PC-9 (cell line): ENCODE measurements at regions not wholly inside any gene's neighbourhood (a gene's known extent, or its start where the extent isn't known, plus 50 kb on each side); places are given as distances from the start of the nearest gene placed in this dataset.

Experiments used
- BruUV-seq: library from RNA; stranded (reverse); fragments of 400-500 nt; replicated peaks from 2 replicates; lab custom pipeline; 2021; lab: Mats Ljungman, UMichigan
- CTCF ChIA-PET: fragments of 300-600 bp; sonication (Branson Sonifier 250); formaldehyde crosslinking; loops from one replicate; lab custom pipeline; 2022; ENCODE audit warnings: antibody characterized with exemption; lab: Charles Lee
- POLR2A ChIA-PET: fragments of 300-600 bp; sonication (Branson Sonifier 250); formaldehyde crosslinking; loops from one replicate; lab custom pipeline; 2022; ENCODE audit warnings: antibody characterized with exemption; ENCODE audit not compliant: unreplicated experiment; lab: Charles Lee
- DNase-seq, 2 experiments: peaks; one replicate each; pipeline versions ENCODE4 v3.0.0 to v3.0.0-alpha.2; 2015 to 2022; ENCODE audit warnings: mixed read lengths in 1 of 2
- H2AFZ ChIP-seq: fragments of 200-600 bp; sonication (generic); 2 replicates; pipeline ENCODE4 v1.8.1; 2017; ENCODE audit warnings: antibody characterized with exemption
- H3F3A ChIP-seq: fragments of 200-600 bp; sonication (generic); 2 replicates; pipeline ENCODE4 v1.8.1; 2017; ENCODE audit warnings: antibody characterized with exemption, mild to moderate bottlenecking, low read depth; ENCODE audit not compliant: insufficient read depth
- H3K27ac ChIP-seq: fragments of 200-600 bp; sonication (generic); 2 replicates; pipeline ENCODE4 v1.6.1; 2016; ENCODE audit warnings: mixed run types
- H3K27me3 ChIP-seq: fragments of 200-600 bp; sonication (generic); 2 replicates; pipeline ENCODE4 v1.6.1; 2016; ENCODE audit warnings: low read depth, mixed run types; ENCODE audit not compliant: insufficient read depth
- H3K36me3 ChIP-seq: fragments of 200-600 bp; sonication (generic); 2 replicates; pipeline ENCODE4 v1.6.1; 2016; ENCODE audit warnings: low read depth, mixed run types
- H3K4me1 ChIP-seq: fragments of 200-600 bp; sonication (generic); replicated peaks from 2 replicates; pipeline ENCODE4 v1.6.1; 2016; ENCODE audit warnings: mixed run types; ENCODE audit not compliant: insufficient read depth
- H3K4me2 ChIP-seq: fragments of 200-600 bp; sonication (generic); 2 replicates; pipeline ENCODE4 v1.6.1; 2017; ENCODE audit warnings: mixed run types
- H3K4me3 ChIP-seq: fragments of 200-600 bp; sonication (generic); 2 replicates; pipeline ENCODE4 v1.6.1; 2016; ENCODE audit warnings: mixed run types
- H3K79me2 ChIP-seq: fragments of 200-600 bp; sonication (generic); 2 replicates; pipeline ENCODE4 v1.6.1; 2017; ENCODE audit warnings: low read depth, mixed run types
- H3K9me2 ChIP-seq: fragments of 200-600 bp; sonication (generic); 2 replicates; pipeline ENCODE4 v1.8.1; 2017; ENCODE audit warnings: mild to moderate bottlenecking; ENCODE audit not compliant: insufficient read depth
- H3K9me3 ChIP-seq: fragments of 200-600 bp; sonication (generic); 2 replicates; pipeline ENCODE4 v1.8.1; 2016; ENCODE audit warnings: low read depth; ENCODE audit not compliant: insufficient read depth
- H4K20me1 ChIP-seq: fragments of 200-600 bp; sonication (generic); 2 replicates; pipeline ENCODE4 v1.8.1; 2017; ENCODE audit not compliant: insufficient read depth
- EZH2 ChIP-seq: fragments of 200-600 bp; sonication (generic); IDR thresholded peaks from 2 replicates; pipeline ENCODE4 v1.8.0; 2017; ENCODE audit warnings: antibody characterized with exemption, low read depth
- intact Hi-C: fragments of 100-400 bp; cut with micrococcal nuclease; formaldehyde crosslinking; loops from one replicate; pipeline ENCODE4 v1.10.0; 2022; ENCODE audit not compliant: unreplicated experiment
- TF ChIP-seq, protein P1 (sequence below): fragments of 200-600 bp; sonication (generic); conservative IDR thresholded peaks from 2 replicates; pipeline ENCODE4 v1.6.1; 2017; ENCODE audit warnings: mixed run types, antibody characterized with exemption, mild to moderate bottlenecking, moderate library complexity

DNA sequence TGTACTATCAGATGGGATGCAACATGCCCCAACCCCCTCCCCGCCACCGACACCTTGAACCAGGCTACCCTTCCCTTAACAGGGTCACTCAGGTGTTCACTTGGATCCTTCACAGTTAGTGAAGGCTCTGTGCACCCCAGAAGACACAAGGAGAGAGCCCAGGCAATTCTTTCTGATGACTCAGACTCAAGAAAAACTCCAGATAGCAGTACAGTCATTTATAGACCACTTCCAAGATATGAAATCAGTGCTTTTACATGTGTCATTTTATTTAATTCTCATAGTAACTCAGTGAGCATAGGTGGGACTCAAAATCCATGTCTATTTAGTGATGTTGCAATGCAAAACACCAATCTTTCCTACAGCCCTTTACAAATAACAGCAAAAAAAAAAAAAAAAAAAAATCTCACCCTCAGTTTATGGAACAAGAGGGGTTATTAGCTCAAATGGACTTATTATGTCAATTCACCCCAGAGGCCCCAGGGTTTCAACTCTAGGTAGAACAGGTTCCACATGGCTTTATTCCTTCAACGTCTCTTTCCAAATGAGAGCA is 71.9 kb downstream of the FOXD1 start:
- Histone ChIP-seq H3K27ac (no peak overlapping the region), H3F3A (peaks cover 15% of the 10 kb centered on the region), H3K27me3 (no peaks in the 10 kb centered on the region), H3K79me2 (no peaks in the 10 kb centered on the region), H3K9me3 (no peaks in the 10 kb centered on the region), H4K20me1 (no peaks in the 10 kb centered on the region), H3K9me2 (no peaks in the 10 kb centered on the region), H2AFZ (no peak overlapping the region), H3K4me2 (no peak overlapping the region), H3K4me3 (no peak overlapping the region), H3K4me1 (peaks cover 35% of the 10 kb centered on the region), H3K36me3 (no peaks in the 10 kb centered on the region)
- CTCF ChIA-PET, result no interaction called here
- intact Hi-C loops, result no loop called here
- DNase-seq, result peak in 1 of 2 experiments; percentile 45
- BruUV-seq, result no TSS peak
- POLR2A ChIA-PET, result no interaction called here
- no peak for TF ChIP-seq EZH2
- TF ChIP-seq, protein P1, sequence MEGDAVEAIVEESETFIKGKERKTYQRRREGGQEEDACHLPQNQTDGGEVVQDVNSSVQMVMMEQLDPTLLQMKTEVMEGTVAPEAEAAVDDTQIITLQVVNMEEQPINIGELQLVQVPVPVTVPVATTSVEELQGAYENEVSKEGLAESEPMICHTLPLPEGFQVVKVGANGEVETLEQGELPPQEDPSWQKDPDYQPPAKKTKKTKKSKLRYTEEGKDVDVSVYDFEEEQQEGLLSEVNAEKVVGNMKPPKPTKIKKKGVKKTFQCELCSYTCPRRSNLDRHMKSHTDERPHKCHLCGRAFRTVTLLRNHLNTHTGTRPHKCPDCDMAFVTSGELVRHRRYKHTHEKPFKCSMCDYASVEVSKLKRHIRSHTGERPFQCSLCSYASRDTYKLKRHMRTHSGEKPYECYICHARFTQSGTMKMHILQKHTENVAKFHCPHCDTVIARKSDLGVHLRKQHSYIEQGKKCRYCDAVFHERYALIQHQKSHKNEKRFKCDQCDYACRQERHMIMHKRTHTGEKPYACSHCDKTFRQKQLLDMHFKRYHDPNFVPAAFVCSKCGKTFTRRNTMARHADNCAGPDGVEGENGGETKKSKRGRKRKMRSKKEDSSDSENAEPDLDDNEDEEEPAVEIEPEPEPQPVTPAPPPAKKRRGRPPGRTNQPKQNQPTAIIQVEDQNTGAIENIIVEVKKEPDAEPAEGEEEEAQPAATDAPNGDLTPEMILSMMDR, result no peak

DNA sequence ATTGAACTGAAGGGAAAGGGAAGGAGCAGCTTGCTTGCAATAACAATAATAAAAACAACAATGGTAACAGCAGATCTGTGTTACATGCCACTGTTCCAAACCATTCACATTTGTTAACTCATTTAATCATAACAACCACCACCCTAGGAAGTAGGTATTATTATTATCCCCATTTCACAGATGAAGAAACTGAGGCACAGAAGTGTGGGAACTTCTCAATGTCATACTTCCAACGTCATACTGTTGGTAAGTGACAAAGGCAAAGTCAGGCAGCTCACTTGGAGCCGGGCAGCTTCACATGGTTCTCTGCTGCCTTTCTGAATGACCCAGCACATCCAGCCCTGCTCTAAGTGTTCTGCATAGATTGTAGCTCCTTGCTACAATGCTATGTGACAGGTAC is 72.6 kb downstream of the FOXD1 start:
- Histone ChIP-seq H3K4me2 (no peak overlapping the region), H3K4me3 (no peak overlapping the region), H3K36me3 (no peaks in the 10 kb centered on the region), H3K9me3 (no peaks in the 10 kb centered on the region), H3K27me3 (no peaks in the 10 kb centered on the region), H2AFZ (no peak overlapping the region), H3K9me2 (no peaks in the 10 kb centered on the region), H4K20me1 (no peaks in the 10 kb centered on the region), H3F3A (peaks cover 23% of the 10 kb centered on the region), H3K27ac (no peak overlapping the region), H3K79me2 (no peaks in the 10 kb centered on the region), H3K4me1 (peaks cover 42% of the 10 kb centered on the region)
- intact Hi-C loops, result no loop called here
- CTCF ChIA-PET, result no interaction called here
- DNase-seq, result no peak
- POLR2A ChIA-PET, result no interaction called here
- TF ChIP-seq, protein P1, result no peak
- no peak for TF ChIP-seq EZH2
- BruUV-seq, result no TSS peak

DNA sequence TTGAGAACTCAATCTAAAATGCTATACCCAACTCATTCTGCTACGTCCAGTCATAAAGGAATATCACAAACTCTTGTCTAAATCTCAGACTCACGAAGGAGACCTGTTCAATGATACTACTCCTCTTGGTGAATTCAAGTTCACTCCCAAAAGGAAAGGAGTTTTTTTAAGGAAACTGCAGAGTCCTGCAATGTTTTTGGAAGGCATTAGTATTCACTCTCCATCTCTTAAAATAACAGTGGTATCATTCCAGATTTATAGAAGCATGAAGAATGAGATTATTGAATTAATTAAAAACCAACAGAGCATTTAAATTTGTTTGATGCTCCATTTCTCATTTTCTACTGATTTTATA is 73.4 kb downstream of the FOXD1 start:
- Histone ChIP-seq H3K4me2 (no peak overlapping the region), H3K27me3 (no peaks in the 10 kb centered on the region), H4K20me1 (no peaks in the 10 kb centered on the region), H3K4me3 (no peak overlapping the region), H3K9me2 (no peaks in the 10 kb centered on the region), H3K36me3 (no peaks in the 10 kb centered on the region), H3F3A (peaks cover 30% of the 10 kb centered on the region), H3K9me3 (no peaks in the 10 kb centered on the region), H2AFZ (no peak overlapping the region), H3K79me2 (no peaks in the 10 kb centered on the region), H3K4me1 (peaks cover 49% of the 10 kb centered on the region), H3K27ac (no peak overlapping the region)
- no peak for DNase-seq
- no TSS peak for BruUV-seq
- intact Hi-C loops, result no loop called here
- ChIA-PET CTCF (no interaction called here), POLR2A (no interaction called here)
- TF ChIP-seq, protein P1, result no peak
- no peak for TF ChIP-seq EZH2
